Fibroblast of peridontal ligament (primary cell): ENCODE measurements at regions not wholly inside any gene's neighbourhood (a gene's known extent, or its start where the extent isn't known, plus 50 kb on each side); places are given as distances from the start of the nearest gene placed in this dataset.

ENCODE experiments used
- DNase-seq: peaks from one replicate; pipeline ENCODE4 v3.0.0-alpha.2; 2010; ENCODE audit errors: extremely low read depth

DNA sequence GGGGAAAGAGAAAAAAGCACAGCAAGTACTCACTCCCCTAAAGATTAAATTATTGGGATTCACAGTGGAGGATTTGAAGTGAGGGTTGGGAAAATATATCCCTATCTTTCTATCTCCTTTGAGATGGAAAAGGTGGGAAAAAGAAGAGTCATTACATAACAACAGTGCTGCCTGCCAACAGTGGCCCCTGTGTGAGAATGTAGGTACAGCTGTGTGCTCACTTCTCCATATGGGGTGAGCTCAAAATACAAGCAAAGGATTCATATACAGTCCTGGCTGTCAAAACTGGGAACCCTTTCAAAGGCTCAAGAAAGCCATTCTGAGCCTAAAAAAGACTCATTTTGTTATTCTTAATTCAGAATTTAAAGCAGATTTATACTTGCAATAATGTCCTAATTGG lies 458.5 kb downstream of the GPAM start:
- DNase-seq = no peak

DNA sequence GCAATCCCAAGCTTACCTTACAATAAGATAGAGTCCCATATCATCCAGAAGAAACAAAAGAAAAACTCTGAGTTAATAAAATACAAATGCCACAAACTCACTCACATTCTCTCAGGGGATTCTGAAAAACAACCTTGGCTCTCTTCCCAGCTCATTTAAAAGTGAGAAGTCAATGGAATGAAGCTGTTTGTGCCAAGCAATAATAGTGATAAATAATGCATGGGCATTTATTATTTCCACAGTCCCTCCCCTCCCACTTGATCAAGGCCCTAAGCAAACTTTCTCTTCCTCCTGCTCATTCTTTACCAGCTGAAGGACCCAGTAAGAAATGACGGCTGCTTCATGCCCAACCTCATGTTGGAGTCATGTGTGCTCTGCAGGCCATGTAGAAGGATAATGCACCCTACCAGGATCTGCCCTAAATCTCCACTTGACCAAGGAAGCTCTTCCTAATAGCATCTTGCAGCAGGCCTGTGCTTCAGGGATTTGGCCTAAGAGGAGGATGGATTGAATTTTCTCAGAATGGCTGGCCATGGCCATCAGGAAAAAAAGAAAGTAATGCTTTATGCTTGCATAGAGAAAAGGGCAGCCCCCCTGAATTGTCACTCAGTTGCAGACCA lies 451.3 kb downstream of the GPAM start:
- DNase-seq = no peak

GRCh38 chr10:111739125-111739873 lies 444.3 kb downstream of the GPAM start:
- DNase-seq = no peak

- DNase-seq = no peak
These were observed 443.8 kb downstream of the GPAM start for GRCh38 chr10:111739874-111740139.

- no peak for DNase-seq
These were observed 437.6 kb downstream of the GPAM start for GRCh38 chr10:111745982-111746381.

DNA sequence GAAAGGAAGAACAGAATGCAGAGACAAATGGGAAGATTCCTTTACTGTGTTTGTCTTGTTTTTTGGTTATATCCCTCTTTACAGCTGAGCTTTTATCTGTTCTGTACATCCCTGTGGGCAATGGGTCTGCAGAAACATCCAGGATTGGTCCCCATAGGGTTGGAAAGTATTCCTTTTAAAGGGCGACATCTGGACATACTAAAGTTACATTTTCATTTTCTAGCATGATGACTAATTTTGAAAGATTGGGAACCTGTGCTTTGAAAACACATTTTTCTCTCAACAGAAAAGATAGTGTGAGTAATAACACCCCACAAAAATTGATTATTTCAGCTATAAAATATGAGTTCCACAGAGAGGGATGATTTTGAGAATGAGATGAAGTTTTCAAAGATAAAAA lies 435.8 kb downstream of the GPAM start:
- no peak for DNase-seq

DNA sequence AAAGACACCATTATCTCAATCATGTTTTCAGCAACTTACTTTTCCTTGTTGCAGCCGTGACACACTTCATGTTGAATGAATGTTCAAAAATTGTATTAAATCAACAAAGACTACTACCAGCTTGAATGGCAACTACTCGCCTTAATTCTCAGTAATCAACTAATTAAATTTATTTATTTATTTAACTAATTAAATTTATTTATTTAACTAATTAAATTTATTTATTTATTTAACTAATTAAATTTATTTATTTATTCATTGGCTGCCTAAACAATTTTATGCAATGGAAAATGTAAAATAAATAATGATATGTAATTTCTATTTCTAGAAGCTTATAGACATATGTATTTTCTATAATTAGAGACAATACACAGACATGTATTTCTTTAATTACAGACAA lies 435.4 kb downstream of the GPAM start:
- no peak for DNase-seq

- DNase-seq = no peak
These were observed 433.3 kb downstream of the GPAM start for GRCh38 chr10:111750165-111750849.

DNA sequence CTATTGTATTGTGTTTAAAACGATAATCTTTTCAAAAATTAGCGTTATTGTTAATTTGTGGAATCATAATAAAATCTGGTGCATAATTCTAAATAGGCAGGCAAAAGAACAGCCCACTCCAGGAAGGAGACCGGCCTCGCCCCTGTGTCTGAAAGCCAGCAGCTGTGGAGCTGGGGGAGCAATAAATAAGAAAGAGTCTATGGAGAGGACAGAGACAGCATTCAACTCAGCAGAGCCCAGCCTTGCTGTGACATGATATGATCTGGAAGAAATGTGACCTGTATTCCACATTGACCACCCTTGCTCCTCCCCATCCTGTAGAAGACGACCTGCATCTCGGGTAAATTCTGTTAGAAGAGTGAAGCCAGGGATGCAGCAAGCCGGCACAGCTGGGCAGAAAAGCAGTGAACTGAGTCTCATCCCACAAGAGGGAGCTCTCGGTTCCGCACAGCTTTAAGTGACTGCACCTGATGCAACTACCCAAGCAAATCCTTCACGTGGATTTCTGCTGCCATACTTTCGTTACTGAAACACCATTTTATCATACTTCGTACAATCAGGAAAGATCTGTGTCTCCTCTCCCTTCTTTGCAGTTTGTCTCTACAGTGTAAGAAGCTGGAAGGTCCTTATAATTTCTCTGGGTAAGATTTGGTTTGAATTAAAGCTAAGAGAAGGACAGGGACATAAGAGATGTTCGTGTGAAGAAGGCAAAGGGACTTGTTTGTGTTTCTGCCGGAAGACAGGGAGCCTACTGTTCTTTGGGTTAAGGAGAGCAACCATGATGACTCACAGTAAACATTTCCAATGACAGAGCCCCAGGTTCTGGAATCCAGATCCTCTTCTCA lies 427.1 kb downstream of the GPAM start:
- DNase-seq = no peak

- no peak for DNase-seq
These were observed 425.0 kb downstream of the GPAM start for GRCh38 chr10:111758593-111758992.

DNA sequence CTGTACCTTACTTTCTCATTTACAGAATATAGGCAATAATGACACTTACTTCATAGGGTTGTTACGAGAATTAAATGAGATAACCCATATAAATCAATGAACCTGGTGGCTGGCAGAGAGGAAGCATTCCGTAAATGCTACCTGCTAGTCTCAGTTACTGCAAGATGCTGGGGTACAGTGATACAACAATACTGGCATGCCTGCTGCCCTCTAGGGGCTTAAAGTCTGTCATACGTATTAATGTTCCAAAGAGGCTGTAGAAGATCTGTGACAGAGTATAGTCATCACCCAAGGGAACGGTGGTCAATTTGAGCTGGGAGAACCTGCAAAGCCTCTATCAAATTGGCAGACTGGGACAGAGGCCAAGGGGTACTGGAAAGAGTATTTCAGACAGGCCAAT lies 421.5 kb downstream of the GPAM start:
- no peak for DNase-seq

DNA sequence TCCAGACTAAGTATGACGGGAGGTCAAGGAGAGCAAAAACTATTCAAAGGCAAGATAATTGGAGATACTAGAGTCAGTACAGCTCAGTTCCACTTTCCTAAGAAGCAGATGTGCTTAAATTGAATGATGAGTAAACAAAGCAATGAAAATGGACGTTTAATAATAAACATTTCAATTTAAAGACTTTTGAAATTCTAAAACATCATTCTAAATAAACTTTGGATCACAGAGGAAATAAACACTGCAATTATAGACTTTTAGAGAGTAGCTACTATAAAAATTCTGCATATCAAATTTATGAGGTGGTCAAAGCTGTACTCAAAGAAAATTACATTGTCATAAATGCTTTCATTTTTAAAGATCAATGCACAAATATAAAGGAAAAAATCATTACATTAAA lies 418.3 kb downstream of the GPAM start:
- DNase-seq = no peak

GRCh38 chr10:111766464-111766863 lies 417.1 kb downstream of the GPAM start:
- no peak for DNase-seq

DNA sequence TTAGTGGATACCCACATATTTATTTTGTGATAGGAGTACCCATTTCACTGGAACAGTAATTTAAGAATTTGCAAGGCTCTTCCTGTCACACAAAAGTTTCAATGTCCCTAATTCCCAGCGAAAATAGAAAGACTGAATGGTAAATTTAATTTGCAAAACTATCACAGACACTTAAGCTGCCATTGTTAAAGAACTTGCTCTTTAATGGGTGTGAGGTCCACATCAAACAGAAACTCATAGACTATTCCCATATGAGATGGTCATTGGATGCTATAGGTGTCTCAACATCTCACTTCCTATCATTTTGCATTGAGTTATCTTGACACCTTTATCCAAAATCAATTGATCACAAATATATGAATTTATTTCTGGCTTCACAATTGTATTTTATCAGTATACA lies 415.9 kb downstream of the GPAM start:
- DNase-seq = no peak

DNA sequence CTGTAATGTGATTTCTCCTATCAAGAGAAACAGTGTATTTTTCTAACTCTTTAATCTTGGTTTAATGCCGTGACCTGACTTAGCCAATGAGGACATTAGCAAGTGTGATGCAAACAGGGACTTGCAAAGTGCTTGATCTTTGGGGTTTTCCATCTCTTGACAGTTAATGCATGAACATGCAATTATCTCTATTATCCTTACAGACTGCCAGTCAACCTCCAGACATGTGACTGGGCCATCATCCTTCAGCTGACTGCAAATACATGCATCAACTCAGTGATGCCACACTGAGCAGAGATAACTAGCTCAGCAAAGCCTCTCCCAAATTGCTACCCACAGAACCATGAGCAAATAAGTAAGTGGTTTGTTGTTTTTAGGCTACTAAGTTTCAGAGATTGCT lies 409.6 kb downstream of the GPAM start:
- no peak for DNase-seq

- no peak for DNase-seq
These were observed 409.1 kb downstream of the GPAM start for GRCh38 chr10:111774486-111774885.

GRCh38 chr10:111784436-111784835 lies 399.1 kb downstream of the GPAM start:
- DNase-seq = no peak

GRCh38 chr10:111784946-111785465 lies 398.6 kb downstream of the GPAM start:
- DNase-seq = no peak

GRCh38 chr10:111785921-111786320 lies 397.6 kb downstream of the GPAM start:
- DNase-seq = no peak

DNA sequence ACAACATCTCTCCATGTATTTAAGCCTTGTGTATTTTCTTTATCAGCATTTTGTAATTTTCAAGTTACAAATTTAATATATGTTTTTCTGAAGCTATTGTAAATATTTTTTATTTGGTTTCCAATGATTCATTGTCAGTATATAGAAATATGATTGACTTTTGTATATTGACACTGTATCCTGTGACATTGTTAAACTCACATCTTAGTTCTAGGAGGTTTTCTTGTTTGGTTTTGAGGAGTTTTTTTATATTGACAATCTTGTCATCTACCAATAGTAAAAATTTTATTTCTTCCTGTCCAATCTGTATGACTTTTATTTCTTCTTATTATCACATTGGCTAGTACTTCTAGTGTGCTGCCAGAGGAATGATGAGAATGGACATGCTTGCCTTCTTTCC lies 393.7 kb downstream of the GPAM start:
- DNase-seq = no peak

DNA sequence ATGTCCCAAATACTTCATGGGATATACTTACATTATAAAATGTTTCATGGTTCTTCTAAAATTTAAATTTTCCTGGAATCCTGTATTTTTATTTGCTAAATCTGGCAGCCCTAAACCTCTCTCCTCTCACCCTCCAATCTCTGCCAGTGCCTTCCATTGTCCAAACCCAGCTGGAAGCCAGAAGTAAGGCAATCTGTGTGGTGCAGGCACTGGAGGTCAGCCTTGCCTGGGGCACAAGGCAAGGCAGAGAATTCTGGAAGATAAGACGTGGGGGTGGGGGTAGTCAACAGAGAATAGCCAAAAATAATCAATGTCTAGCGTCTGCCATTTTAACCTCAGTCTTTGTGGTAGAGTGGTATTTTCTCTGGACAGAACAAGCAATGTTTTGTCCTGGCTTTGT lies 381.7 kb downstream of the GPAM start:
- DNase-seq = no peak

GRCh38 chr10:111804781-111805180 lies 378.8 kb downstream of the GPAM start:
- DNase-seq = no peak
